Cardiac septum (tissue), 1 donor: ENCODE measurements at regions not wholly inside any gene's neighbourhood (a gene's known extent, or its start where the extent isn't known, plus 50 kb on each side); places are given as distances from the start of the nearest gene placed in this dataset.
"Not testable (repeated sequence)": the region's sequence is repeated elsewhere in the genome, so short reads cannot be mapped to it uniquely, and the experiment has no call there.

ENCODE experiments used
- DNase-seq: peaks from one replicate; pipeline ENCODE4 v3.0.0-alpha.2; 2020; ENCODE audit warnings: low spot score
- intact Hi-C: fragments of 100-400 bp; cut with DNase I; formaldehyde crosslinking; loops from one replicate; pipeline ENCODE4 v1.14.0; 2022
- donor health status: DM: no; HTN: no; CAD: no.

DNA sequence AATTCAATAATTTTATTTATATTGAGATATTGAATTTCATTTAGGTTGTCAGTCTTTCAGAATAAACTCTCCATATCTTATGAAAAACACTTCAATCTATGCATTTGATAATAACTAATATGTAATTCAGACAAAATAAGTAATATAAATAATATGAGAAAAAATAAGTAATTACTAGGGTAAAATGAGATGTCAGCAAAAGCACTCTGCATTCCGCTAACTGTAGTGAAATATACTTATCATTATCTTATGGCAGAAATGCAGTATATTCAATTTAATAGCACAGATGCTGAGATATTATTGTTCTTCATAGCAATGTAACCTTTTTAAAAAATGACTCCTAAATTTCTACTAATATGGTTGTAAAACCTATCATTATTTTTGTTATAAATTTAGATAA lies 606.2 kb upstream of the VRK2 start:
- intact Hi-C loops: no loop called here
- no peak for DNase-seq

DNA sequence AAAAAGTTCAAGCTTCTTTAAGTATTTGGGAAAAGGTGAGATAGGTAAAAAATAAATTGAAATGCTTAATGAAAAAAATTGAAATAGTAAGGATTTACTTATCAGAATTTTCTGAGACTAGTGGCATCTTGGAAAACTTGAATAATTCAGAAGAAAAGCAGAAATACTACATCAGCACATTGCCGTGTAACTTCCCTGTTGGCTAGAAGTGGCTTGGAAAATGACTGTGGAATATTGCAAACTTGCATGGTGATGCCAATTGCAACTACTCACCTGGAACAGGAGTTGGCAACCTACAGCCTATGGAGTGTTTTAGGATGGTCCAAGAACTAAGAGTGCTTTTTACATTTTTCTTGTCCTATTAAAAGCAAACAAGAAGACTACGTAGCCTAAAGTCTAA lies 603.5 kb upstream of the VRK2 start:
- intact Hi-C loops: no loop called here
- no peak for DNase-seq

DNA sequence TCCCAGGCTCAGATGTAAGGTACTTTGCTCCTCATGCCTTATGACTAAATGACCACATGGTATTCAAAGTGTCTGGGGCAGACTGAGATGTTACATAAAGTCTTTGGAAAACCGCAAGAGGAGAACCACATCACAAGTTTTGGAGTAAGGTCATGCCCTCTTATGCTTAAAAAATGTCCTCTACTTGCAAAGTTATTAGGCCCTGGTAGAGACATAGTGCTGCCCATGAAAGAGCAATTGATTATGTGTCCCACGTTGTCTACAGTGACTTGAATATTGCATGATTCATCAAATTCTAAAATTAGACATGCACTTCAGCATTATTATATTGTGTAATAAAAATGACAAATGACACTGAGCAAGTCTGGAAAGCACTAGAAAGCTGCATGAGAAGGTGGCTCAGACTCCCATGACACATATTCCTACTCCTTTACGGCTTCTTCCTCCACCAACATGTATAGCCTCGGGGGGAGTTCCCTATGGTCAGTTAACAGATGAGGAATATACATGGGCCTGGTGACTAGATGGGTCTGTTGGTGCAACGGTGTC lies 602.6 kb upstream of the VRK2 start:
- intact Hi-C loops: no loop called here
- DNase-seq: no peak

DNA sequence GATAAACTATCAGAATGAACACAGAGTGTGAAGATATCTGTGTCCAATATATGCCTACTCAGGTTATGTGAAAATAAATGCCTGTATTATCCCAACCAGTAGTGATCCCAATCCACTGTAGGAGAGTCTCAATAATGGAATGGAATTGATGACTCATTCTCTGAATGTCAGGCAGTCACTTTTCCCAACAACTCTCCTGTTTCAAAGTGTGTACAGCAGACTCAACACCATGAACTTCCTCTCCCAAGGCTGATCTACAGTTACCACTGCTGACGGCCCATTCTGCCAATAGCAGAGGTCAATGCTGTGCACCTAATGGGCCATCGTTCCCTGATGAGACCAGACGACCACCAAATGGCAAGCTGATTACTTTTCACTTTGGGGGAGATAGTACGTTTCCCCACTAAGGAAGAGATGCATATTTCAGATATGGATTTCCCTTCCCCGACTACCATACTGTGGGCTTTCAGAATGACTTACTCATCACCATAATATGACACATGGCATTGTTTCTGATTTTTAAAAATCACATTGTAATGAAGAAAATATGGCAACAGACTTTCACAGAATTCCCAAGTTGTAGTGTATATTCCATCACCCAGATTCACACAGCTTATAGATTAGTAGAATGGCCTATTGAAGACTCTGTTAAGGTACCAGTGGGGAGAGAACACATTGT lies 601.7 kb upstream of the VRK2 start:
- no peak for DNase-seq
- intact Hi-C loops: no loop called here

DNA sequence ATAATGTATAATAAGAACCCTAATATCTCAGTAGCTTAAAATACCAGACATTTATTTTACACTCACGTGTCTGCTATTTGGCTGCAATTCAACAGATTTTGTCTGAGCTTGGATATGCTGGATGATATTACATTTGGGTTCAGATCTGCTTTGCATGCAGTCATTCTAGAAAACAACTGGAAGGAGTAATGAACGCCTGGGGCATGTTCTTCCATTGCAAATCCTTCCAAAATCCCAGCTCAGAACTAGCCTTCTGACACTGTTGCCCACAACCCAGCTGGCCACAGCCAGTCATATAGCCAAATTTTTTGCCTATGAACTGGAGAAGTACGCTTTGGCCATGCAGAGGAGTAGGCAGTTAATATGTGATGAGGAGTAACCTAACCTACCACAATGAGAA lies 597.8 kb upstream of the VRK2 start:
- DNase-seq: no peak
- intact Hi-C loops: no loop called here

DNA sequence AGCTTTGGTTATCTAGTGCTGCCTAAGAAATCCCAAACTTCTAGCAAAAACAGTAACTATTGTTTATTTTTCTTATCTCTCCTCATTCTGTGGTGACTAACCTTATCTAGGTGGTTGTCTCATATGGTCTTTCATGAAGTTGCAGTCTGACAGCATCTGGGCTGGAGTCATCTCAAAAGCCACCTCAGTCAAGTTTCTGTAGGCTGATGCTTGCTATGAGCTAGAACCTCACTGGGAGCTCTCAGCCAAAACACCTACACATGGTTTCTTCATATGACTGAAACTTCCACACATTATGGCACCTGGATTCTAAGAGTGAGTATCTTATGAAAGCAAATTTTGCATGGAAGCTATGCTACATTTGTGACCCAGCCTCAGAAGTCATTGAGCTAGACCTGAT lies 596.4 kb upstream of the VRK2 start:
- no peak for DNase-seq
- intact Hi-C loops: no loop called here

DNA sequence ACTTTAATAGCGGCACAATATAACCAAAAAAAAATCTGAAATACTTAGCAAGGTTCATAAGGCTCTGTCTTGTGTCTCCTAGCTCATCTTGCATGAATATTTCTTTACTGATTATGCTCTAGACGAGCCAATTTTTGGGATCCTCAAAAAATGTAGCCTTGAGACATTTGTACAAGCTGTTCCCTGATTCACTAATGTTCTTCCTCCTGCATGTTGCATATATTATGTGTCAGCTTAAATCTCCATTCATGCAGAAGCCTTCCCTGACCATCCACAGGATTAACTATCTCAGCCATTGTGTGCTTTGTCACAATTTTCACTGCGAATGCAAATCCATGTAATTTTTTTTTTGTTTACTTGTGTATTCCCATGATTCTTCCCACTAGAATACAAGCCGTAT lies 594.0 kb upstream of the VRK2 start:
- intact Hi-C loops: no loop called here
- no peak for DNase-seq

DNA sequence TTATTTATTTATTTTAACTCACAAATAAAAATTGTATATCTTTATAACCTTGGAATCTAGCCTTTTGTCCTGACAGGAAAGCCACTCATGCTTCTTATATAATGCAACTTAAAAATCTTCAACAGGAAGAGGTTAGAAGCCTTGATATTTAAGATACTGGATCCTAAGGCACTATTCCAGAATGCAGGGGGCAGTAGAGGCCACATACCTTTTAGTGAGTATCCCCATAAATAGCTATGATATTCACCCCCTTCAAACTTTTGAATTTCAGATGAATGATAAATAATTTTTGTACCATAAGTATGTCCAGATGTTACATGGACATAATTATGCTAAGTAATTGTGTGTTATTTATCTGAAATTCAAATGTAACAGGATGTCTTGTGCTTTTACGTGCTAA lies 592.7 kb upstream of the VRK2 start:
- no peak for DNase-seq
- intact Hi-C loops: no loop called here

DNA sequence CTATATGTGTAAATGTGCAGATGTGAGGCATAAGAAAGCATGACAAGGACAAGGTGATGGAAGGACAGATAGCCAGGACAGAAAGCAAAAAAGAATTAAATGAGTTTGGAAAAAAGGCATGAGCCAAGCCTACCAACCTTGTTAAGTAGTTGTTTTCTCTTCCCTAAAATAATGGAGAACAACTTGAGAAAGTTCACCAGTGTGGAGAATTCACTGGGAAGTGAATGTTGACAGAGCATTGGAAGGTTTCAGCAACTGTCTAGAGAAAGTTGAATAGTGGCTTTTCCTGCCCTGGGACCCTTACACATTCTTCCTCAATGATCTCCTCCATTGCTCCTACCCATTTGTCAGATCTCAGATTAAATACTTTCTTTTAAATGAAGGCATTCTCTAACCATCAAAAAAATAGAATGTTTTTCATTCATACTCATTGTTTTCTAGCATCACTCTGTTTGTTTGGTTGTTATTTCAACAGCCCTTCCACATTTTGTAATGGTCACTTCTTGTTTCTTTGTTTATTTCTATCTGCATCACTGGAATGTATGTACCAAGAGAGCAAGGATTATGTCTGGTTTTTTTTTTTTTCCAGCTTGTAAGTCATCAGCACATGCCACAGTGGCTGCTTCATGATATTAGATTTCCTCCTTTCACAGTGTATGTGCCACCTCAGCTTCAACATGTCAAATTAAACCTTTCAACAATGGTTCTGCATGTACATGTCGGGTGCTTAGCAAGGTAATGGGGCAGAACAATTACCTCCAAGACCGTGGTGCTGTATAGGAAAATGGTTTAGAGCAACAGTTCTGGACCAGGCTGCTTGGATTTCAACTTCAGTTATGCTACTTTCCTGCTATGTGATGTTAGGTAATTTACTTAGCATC lies 586.0 kb upstream of the VRK2 start:
- intact Hi-C loops: no loop called here
- DNase-seq: no peak

DNA sequence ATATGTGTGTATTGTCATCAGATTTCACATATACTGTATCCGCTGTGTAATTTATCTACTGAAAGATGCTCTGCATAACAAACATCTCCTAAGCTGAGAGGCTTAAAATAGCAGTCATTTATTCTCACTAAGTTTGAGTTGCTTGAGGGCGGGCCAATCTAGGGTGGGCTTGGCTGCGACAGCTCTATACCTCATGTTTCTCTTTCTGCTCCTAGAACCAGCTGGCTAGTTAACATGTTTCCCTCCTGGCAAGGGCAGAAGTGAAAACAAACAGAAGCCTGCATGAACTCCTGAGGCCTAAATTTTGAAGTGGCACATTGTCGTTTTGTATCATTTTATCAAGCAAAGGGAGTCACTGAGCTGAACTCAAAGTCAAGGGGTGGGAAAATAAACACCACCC lies 585.0 kb upstream of the VRK2 start:
- no peak for DNase-seq
- intact Hi-C loops: no loop called here

DNA sequence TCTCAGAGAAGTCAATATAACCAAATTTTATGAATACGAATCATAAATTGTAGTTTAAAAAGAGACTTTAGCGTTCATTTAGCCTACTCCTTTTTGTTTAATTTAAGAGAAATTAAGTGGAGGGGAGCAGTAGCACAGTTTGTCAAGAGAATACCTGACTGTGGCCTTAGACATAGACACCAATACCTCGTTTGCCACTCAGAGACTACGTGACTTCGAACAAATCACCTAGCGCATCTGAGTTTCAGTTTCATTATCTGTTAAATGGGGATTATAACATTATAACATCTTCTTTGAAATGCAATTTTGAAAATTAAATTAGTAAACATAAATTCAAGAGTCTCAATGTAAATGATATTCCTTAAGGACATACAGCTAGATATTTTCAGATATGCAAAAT lies 581.5 kb upstream of the VRK2 start:
- no peak for DNase-seq
- intact Hi-C loops: no loop called here

DNA sequence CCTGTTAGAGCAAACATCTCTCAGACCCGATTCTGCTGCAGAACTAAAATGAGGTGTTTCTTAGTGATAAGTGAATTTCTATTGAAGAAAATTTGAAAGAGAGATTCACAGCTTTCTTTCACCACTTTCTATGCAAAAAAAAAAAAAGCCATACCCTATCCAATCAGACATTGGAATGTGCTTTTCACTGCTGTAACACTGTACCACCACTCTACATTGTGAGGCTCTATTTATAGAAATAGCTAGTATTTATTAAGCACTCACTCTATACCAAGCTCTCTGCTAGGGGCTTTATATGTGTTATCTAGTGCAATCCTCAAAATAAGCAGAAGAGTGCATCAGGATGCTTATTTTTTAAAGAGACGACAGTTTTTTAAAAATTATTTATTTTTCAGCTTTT lies 580.6 kb upstream of the VRK2 start:
- no peak for DNase-seq
- intact Hi-C loops: no loop called here

DNA sequence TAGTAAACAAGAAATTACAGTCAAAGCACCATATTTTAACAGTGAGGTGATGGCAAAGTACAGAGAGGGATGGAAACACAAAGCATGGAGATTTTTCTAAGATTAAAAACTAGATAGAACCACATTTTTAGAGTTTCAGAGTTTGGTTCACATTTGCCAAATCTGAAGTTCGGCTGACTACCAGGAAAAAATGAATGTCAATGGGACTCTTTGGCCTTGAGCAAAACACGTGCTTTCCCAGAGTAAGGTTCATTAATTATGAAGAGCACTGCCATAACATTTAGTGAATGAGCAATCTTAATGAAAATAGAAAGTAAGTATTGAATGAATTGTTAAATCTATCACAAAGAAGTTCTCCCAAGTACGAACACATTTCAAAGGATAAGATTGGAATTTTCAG lies 571.2 kb upstream of the VRK2 start:
- intact Hi-C loops: no loop called here

DNA sequence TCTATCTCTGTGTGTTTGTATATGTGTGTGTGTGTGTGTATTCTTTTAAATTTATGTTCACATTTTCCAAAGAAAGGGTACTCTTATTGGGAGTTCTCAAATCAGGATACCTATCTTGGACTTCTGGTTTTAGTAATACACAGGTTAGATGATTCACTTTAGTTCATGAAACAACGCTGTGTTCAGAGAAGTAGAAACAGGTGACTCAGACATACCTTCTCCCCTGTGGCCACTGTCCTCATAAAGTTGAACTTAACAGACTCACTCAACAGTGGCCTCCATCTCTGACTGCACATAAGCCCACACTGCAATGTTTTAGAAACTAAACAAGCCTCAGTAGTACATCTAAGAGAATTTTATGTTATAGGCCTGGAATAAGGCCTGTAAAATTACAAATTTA lies 566.6 kb upstream of the VRK2 start:
- no peak for DNase-seq
- intact Hi-C loops: no loop called here

More for the DNA sequence above, 571.2 kb upstream of the VRK2 start:
- no peak for DNase-seq

DNA sequence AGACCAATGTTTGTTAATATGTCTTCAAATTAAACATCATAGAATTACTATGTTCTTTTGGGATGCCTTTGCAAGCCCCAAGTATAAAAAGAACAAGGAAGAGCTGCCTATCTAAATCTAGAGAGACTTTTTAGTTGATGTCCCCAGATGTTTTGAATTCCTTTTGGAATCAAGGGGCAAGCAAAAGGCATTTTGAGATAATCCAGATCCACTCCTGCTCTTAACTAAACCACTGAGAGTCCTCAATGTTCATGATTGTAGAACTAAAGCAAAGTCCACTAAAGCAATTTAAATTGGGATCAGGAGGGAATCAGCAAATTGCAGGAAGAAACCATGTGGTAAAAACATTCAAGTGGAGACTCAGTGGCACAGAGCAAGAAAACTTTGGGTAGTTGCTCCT lies 558.5 kb upstream of the VRK2 start:
- DNase-seq: no peak
- intact Hi-C loops: no loop called here

DNA sequence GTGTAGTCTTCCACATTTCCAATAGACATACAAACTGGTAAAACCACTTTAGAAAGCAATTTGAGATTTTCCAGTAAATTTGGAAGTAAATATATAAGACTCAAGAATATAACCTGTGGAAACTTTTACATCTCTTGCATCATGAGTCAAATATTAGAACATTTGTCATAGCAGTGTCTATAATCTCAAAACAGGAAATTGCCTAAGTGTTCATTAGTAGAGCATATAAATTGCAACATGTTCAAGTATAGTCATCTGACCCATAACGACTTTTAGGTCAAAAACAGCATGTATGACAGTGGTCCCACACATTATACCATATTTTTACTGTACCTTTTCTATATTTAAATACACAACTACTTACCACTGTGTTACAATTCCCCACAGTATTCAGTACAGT lies 555.9 kb upstream of the VRK2 start:
- intact Hi-C loops: no loop called here
- DNase-seq: no peak

DNA sequence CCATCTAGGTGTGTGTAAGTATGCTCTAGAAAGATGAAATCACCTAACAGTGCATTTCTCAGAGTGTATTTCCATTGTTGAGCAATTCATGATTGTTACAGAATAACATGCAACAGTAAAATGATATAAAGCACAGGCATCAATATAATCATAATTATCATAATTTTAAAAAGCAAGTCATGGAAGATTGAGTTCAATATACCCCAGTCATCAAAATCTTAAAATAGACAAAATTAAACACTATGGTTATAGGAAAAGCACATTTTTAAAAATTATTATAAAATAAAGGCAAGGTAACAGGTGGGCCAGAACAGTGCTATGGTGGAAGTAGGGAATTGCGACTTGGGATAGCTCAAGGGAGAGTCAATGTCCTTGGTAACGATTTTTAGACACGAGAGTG lies 555.4 kb upstream of the VRK2 start:
- intact Hi-C loops: no loop called here
- DNase-seq: no peak

DNA sequence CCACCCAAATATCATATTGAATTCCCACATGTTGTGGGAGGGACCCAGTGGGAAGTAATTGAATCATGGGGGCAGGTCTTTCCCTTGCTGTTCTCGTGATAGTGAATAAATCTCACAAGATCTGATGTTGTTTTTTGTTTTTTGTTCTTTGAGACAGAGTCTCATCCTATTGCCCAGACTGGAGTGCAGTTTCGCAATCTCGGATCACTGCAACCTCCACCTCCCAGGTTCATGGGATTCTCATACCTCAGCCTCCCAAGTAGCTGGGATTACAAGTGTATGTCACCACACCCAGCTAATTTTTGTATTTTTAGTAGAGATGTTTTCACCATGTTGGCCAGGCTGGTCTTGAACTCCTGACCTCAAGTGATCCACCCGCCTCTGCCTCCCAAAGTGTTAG lies 552.6 kb upstream of the VRK2 start:
- intact Hi-C loops, DNase-seq: not testable (repeated sequence)

DNA sequence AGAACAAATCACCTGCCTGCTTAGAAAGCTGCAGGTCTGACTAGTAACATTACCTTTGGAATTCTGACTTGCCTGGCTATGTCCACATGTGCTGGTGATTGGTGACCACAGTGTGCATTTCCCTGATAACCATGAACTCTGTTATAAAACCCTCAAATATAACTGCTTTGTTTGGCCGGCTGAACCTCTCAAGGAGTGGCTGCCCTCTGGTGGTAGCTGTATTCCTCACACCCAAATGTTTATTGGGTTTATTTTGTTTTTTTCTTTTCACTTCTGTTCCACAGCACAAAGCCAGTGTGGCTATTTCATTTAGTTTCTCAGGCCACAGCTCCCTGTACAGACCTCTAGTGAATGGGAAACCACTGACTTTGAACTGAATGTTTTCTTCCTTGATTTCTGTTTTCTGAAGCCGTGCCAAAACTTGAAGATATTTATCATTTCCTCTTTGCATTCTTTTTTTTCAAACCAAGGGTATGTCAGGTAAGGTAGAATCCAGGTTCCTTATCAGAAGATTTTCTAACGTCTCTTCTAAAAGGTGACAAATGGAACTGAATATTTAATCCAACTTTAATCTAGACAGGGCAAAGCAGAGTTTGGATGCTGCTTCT lies 549.0 kb upstream of the VRK2 start:
- no peak for DNase-seq
- intact Hi-C loops: no loop called here

DNA sequence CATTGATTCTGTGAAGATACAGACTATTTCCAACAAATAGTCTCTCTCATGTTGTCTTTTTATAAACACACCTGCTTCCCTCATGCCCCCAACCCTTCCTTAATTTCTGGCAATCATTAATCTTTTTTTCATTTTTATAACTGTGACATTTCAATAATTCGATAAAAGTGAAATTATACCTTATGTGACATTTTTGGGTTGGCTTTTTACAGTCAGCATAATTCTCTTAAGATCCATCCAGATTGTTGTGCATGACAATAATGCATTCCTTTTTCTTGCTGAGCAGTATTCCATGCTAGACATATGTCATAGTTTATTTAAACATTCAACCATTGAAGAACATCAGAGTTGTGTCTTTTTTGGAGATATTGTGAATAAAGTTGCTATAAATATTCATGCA lies 541.8 kb upstream of the VRK2 start:
- no peak for DNase-seq
- intact Hi-C loops: no loop called here

DNA sequence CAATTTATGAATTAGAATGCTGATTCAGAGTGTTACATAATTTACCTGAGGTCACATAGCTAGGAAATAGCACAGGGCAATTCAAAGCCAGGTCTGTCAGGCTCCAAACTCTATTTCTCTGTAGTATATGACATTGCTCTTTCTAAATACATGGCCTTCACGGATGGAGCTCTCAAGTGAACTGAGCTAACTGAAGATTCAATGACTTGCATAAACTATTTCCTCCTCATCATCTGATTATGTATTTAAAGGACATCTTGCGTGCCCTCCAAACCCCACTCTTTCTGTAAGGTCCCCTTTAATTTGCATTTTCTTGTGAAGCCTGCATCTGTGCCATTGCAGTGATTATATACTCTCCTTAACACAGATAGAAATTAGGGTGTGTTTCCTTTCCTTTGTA lies 537.4 kb upstream of the VRK2 start:
- intact Hi-C loops: no loop called here
- no peak for DNase-seq
